B cell (primary cell): ENCODE measurements at regions not wholly inside any gene's neighbourhood (a gene's known extent, or its start where the extent isn't known, plus 50 kb on each side); places are given as distances from the start of the nearest gene placed in this dataset.

ENCODE experiments used
- ATAC-seq: fragments of 200-7000 bp; cut with Tn5 transposase; one replicate; pipeline ENCODE4 v1.10.0; 2021; ENCODE audit warnings: low read depth, mild to moderate bottlenecking, moderate number of reproducible peaks, moderate library complexity
- CTCF ChIA-PET: fragments of 350-600 bp; sonication (Branson Sonifier 250); formaldehyde crosslinking; loops from one replicate; lab custom pipeline; 2021; ENCODE audit warnings: antibody characterized with exemption, inconsistent platforms; lab: Charles Lee
- POLR2A ChIA-PET: fragments of 350-600 bp; sonication (Branson Sonifier 250); formaldehyde crosslinking; loops from one replicate; lab custom pipeline; 2021; ENCODE audit warnings: antibody characterized with exemption; lab: Charles Lee
- DNase-seq: peaks from one replicate; pipeline ENCODE4 v3.0.0; 2013
- H2AFZ ChIP-seq: 2 replicates; pipeline ENCODE4 v1.6.1; 2012; ENCODE audit warnings: mild to moderate bottlenecking, low read depth, low read length; ENCODE audit not compliant: insufficient read depth, poor library complexity, severe bottlenecking
- H3K27ac ChIP-seq, 2 donors: 1 replicate in 1 of 2; 2 replicates in 1 of 2; pipeline ENCODE4 v1.5.1; 2012 to 2013; ENCODE audit warnings: low read length in 2 of 2, mild to moderate bottlenecking in 2 of 2, moderate library complexity in 1 of 2
- H3K27me3 ChIP-seq, 4 experiments: fragments of 200-600 bp in 1 of 4; sonication (generic) in 1 of 4; replicated peaks in 1 of 4; 1 replicate in 2 of 4; 2 replicates in 2 of 4; pipeline versions ENCODE4 v1.6.1 to v1.7.0; 2013 to 2016; ENCODE audit warnings: low read length in 3 of 4, mild to moderate bottlenecking in 2 of 4, mixed read lengths in 1 of 4, moderate library complexity in 1 of 4; ENCODE audit not compliant: insufficient read depth in 4 of 4, control insufficient read depth in 3 of 4; ENCODE audit errors: control extremely low read depth in 1 of 4
- H3K36me3 ChIP-seq, 2 experiments: replicated peaks in 1 of 2; 1 replicate in 1 of 2; 2 replicates in 1 of 2; pipeline versions ENCODE4 v1.6.1 to v1.7.1; 2013; ENCODE audit warnings: low read length in 1 of 2; ENCODE audit not compliant: insufficient read depth in 2 of 2, control insufficient read depth in 1 of 2; ENCODE audit errors: control extremely low read depth in 1 of 2, extremely low read depth in 1 of 2
- H3K4me1 ChIP-seq, 2 donors: fragments of 200-600 bp in 1 of 2; sonication (generic) in 1 of 2; 1 replicate in 1 of 2; 2 replicates in 1 of 2; pipeline versions ENCODE4 v1.5.1 to v1.6.1; 2013 to 2017; ENCODE audit warnings: low read length in 2 of 2; ENCODE audit not compliant: control insufficient read depth in 2 of 2, insufficient read depth in 2 of 2
- H3K4me2 ChIP-seq: replicated peaks from 2 replicates; pipeline ENCODE3; 2012; ENCODE audit warnings: mild to moderate bottlenecking, low read depth, low read length; ENCODE audit not compliant: poor library complexity, severe bottlenecking
- H3K4me3 ChIP-seq, 5 experiments: fragments of 200-600 bp in 1 of 5; sonication (generic) in 1 of 5; 1 replicate in 3 of 5; 2 replicates in 2 of 5; pipeline versions ENCODE4 v1.5.1 to v1.7.0; 2011 to 2016; ENCODE audit warnings: low read length in 4 of 5, mild to moderate bottlenecking in 4 of 5, low read depth in 2 of 5, control low read depth in 1 of 5, moderate library complexity in 1 of 5; ENCODE audit not compliant: insufficient read depth in 1 of 5; ENCODE audit errors: control extremely low read depth in 1 of 5, extremely low read depth in 1 of 5
- H3K79me2 ChIP-seq: fragments of 200-600 bp; sonication (generic); one replicate; pipeline ENCODE4 v1.6.0; 2016; ENCODE audit warnings: low read length; ENCODE audit not compliant: control insufficient read depth, insufficient read depth
- H3K9ac ChIP-seq: fragments of 200-600 bp; sonication (generic); 2 replicates; pipeline ENCODE4 v1.6.1; 2017; ENCODE audit warnings: mild to moderate bottlenecking, low read length, moderate library complexity
- H3K9me3 ChIP-seq, 3 donors: one replicate each; pipeline versions ENCODE4 v1.6.1 to v1.7.1; 2013; ENCODE audit warnings: low read length in 2 of 3; ENCODE audit not compliant: control insufficient read depth in 2 of 3, insufficient read depth in 1 of 3; ENCODE audit errors: control extremely low read depth in 1 of 3
- H4K20me1 ChIP-seq: 2 replicates; pipeline ENCODE4 v1.6.0; 2012; ENCODE audit warnings: mild to moderate bottlenecking, low read length; ENCODE audit not compliant: insufficient read depth, control insufficient read depth, poor library complexity, severe bottlenecking
- H3K27ac Mint-ChIP-seq: one replicate; pipeline ENCODE4 v1.8.0; 2021; ENCODE audit warnings: mixed read lengths
- H3K27me3 Mint-ChIP-seq: one replicate; pipeline ENCODE4 v1.8.0; 2021; ENCODE audit warnings: mixed read lengths
- H3K4me1 Mint-ChIP-seq: one replicate; pipeline ENCODE4 v1.8.0; 2021; ENCODE audit warnings: mixed read lengths
- H3K4me3 Mint-ChIP-seq: one replicate; pipeline ENCODE4 v1.8.0; 2021; ENCODE audit warnings: mixed read lengths
- H3K9me3 Mint-ChIP-seq: one replicate; pipeline ENCODE4 v1.8.0; 2022; ENCODE audit warnings: mixed read lengths; ENCODE audit not compliant: insufficient read depth
- CTCF ChIP-seq: fragments of 200-600 bp; IDR thresholded peaks from one replicate; pipeline ENCODE4 v1.8.0; 2022; ENCODE audit warnings: antibody characterized with exemption, mild to moderate bottlenecking
- EZH2 ChIP-seq: IDR thresholded peaks from 2 replicates; pipeline ENCODE4 v1.6.1; 2012; ENCODE audit warnings: borderline replicate concordance, low read depth, mild to moderate bottlenecking, moderate library complexity, low read length; ENCODE audit not compliant: insufficient read depth, poor library complexity, severe bottlenecking
- WGBS: methylation state at CpG from one replicate; pipeline ENCODE4 v1.1.5; 2013; ENCODE audit warnings: missing lambda C conversion rate; ENCODE audit not compliant: insufficient coverage; 5-methylcytosine and 5-hydroxymethylcytosine counted together
- intact Hi-C: fragments of 100-400 bp; cut with micrococcal nuclease; formaldehyde crosslinking; loops from one replicate; pipeline ENCODE4 v1.10.0; 2022

- WGBS, result 100% methylated on average over 3 of the region's 3 CpGs
- Histone ChIP-seq H3K36me3 (no peaks in the 10 kb centered on the region), H2AFZ (no peak overlapping the region), H3K4me3 (no peak overlapping the region), H3K9ac (no peak overlapping the region), H3K79me2 (no peaks in the 10 kb centered on the region), H4K20me1 (no peaks in the 10 kb centered on the region), H3K27ac (no peak overlapping the region), H3K4me2 (no peak overlapping the region), H3K27me3 (no peaks in the 10 kb centered on the region), H3K4me1 (no peaks in the 10 kb centered on the region), H3K9me3 (peaks cover 0 to 5% (median 0%) of the 10 kb centered on the region in 3 donors)
- no peak for DNase-seq
- ChIA-PET CTCF (no interaction called here), POLR2A (no interaction called here)
- no peak for ATAC-seq
- Mint-ChIP-seq H3K4me1 (no peaks in the 10 kb centered on the region), H3K9me3 (no peaks in the 10 kb centered on the region), H3K4me3 (no peak overlapping the region), H3K27ac (no peak overlapping the region), H3K27me3 (no peaks in the 10 kb centered on the region)
- no peak for TF ChIP-seq EZH2
- TF ChIP-seq CTCF, result no peak
- intact Hi-C loops, result no loop called here
Measured at GRCh38 chr10:21242915-21243314, 282.6 kb downstream of the SKIDA1 start.

GRCh38 chr10:21238717-21239116 lies 286.8 kb downstream of the SKIDA1 start:
- no peak for TF ChIP-seq CTCF
- TF ChIP-seq EZH2, result no peak
- no peaks in the 10 kb centered on the region for H3K27me3 Mint-ChIP-seq

More at GRCh38 chr10:21238717-21239116, 286.8 kb downstream of the SKIDA1 start:
- Histone ChIP-seq H3K4me2 (no peak overlapping the region), H4K20me1 (no peaks in the 10 kb centered on the region), H3K79me2 (no peaks in the 10 kb centered on the region), H3K27me3 (no peaks in the 10 kb centered on the region), H2AFZ (no peak overlapping the region), H3K36me3 (no peaks in the 10 kb centered on the region), H3K9me3 (peaks cover 0 to 7% (median 0%) of the 10 kb centered on the region in 3 donors), H3K9ac (no peak overlapping the region), H3K4me3 (no peak overlapping the region), H3K4me1 (no peaks in the 10 kb centered on the region), H3K27ac (no peak overlapping the region)
- Mint-ChIP-seq H3K4me1 (no peaks in the 10 kb centered on the region), H3K4me3 (no peak overlapping the region), H3K9me3 (no peaks in the 10 kb centered on the region), H3K27ac (no peak overlapping the region)
- ATAC-seq, result no peak
- DNase-seq, result no peak
- ChIA-PET POLR2A (no interaction called here), CTCF (no interaction called here)
- WGBS, result no CpG with 5 or more reads among the region's 2 CpGs
- intact Hi-C loops, result no loop called here
